H1 (cell line): ENCODE measurements at regions not wholly inside any gene's neighbourhood (a gene's known extent, or its start where the extent isn't known, plus 50 kb on each side); places are given as distances from the start of the nearest gene placed in this dataset.

Source experiments
- CTCF ChIA-PET: fragments of 300-600 bp; sonication (Branson Sonifier 250); formaldehyde crosslinking; loops from one replicate; lab custom pipeline; 2021; ENCODE audit not compliant: partially characterized antibody; lab: Charles Lee
- POLR2A ChIA-PET: fragments of 300-600 bp; sonication (Branson Sonifier 250); formaldehyde crosslinking; loops from one replicate; lab custom pipeline; 2021; ENCODE audit warnings: inconsistent platforms; ENCODE audit not compliant: partially characterized antibody; lab: Charles Lee
- DNase-seq, 2 experiments: peaks; one replicate each; pipeline versions ENCODE4 v3.0.0 to v3.0.0-alpha.2; 2010 to 2022; ENCODE audit warnings: low spot score in 2 of 2, low read depth in 1 of 2, mixed read lengths in 1 of 2
- FAIRE-seq: peaks from 2 replicates; lab custom pipeline; 2011; peaks lifted over from hg19 to GRCh38; lab: Jason Lieb, UNC
- H2AFZ ChIP-seq: 2 replicates; pipeline ENCODE4 v1.8.1; 2012; ENCODE audit warnings: low read length, inconsistent platforms
- H2AK5ac ChIP-seq: 2 replicates; pipeline ENCODE4 v1.6.1; 2013; ENCODE audit warnings: low read depth, low read length
- H2BK120ac ChIP-seq: replicated peaks from 2 replicates; pipeline ENCODE3; 2013; ENCODE audit warnings: low read depth, low read length, inconsistent platforms
- H2BK12ac ChIP-seq: 2 replicates; pipeline ENCODE4 v1.6.1; 2013; ENCODE audit warnings: low read depth, low read length
- H2BK15ac ChIP-seq: 2 replicates; pipeline ENCODE4 v1.6.1; 2013; ENCODE audit warnings: low read length
- H2BK20ac ChIP-seq: 2 replicates; pipeline ENCODE4 v1.6.1; 2013; ENCODE audit warnings: low read length
- H2BK5ac ChIP-seq: 2 replicates; pipeline ENCODE4 v1.6.1; 2013; ENCODE audit warnings: low read depth, low read length
- H3K14ac ChIP-seq: 2 replicates; pipeline ENCODE4 v1.6.1; 2013; ENCODE audit warnings: inconsistent platforms; ENCODE audit not compliant: insufficient read length
- H3K18ac ChIP-seq: 2 replicates; pipeline ENCODE4 v1.6.1; 2013; ENCODE audit warnings: low read length; ENCODE audit errors: extremely low read depth
- H3K23ac ChIP-seq: 2 replicates; pipeline ENCODE4 v1.6.1; 2013; ENCODE audit warnings: inconsistent platforms; ENCODE audit not compliant: insufficient read length
- H3K23me2 ChIP-seq: 2 replicates; pipeline ENCODE4 v1.6.1; 2013; ENCODE audit warnings: low read depth, low read length
- H3K27ac ChIP-seq: 2 replicates; pipeline ENCODE4 v1.6.1; 2011; ENCODE audit warnings: low read depth, low read length, inconsistent platforms
- H3K27me3 ChIP-seq, 4 experiments: replicated peaks in 1 of 4; 1 replicate in 1 of 4; 2 replicates in 3 of 4; pipeline versions ENCODE4 v1.6.1 to v1.8.1; 2011 to 2013; ENCODE audit warnings: low read length in 3 of 4, mild to moderate bottlenecking in 3 of 4, inconsistent platforms in 2 of 4, mixed read lengths in 2 of 4, moderate library complexity in 1 of 4; ENCODE audit not compliant: control insufficient read depth in 3 of 4, insufficient read depth in 3 of 4; ENCODE audit errors: extremely low read depth in 1 of 4
- H3K36me3 ChIP-seq, 4 experiments: 2 replicates each; pipeline versions ENCODE4 v1.6.1 to v1.8.1; 2011 to 2013; ENCODE audit warnings: mild to moderate bottlenecking in 4 of 4, low read length in 3 of 4, moderate library complexity in 2 of 4, control low read depth in 1 of 4, inconsistent platforms in 1 of 4; ENCODE audit not compliant: insufficient read depth in 4 of 4, control insufficient read depth in 2 of 4
- H3K4ac ChIP-seq: replicated peaks from 2 replicates; pipeline ENCODE3; 2013; ENCODE audit warnings: low read length, low read depth, mixed read lengths, inconsistent platforms; ENCODE audit not compliant: insufficient read length
- H3K4me1 ChIP-seq, 4 experiments: replicated peaks in 1 of 4; 1 replicate in 1 of 4; 2 replicates in 3 of 4; pipeline versions ENCODE4 v1.6.1 to v1.8.1; 2011 to 2013; ENCODE audit warnings: low read length in 3 of 4, inconsistent platforms in 2 of 4, mixed read lengths in 1 of 4; ENCODE audit not compliant: insufficient read depth in 4 of 4, control insufficient read depth in 3 of 4
- H3K4me2 ChIP-seq, 2 experiments: 2 replicates each; pipeline versions ENCODE4 v1.6.1 to v1.8.1; 2011 to 2013; ENCODE audit warnings: low read depth in 2 of 2, low read length in 2 of 2, control low read depth in 1 of 2, inconsistent platforms in 1 of 2, mild to moderate bottlenecking in 1 of 2; ENCODE audit not compliant: insufficient read depth in 1 of 2
- H3K4me3 ChIP-seq, 4 experiments: fragments of 200-600, 300-600 bp in 1 of 4; sonication (generic), shearing (Covaris generic), sonication (Bioruptor Twin) in 1 of 4; 2 replicates each; pipeline versions ENCODE4 v1.5.1 to v1.8.1; 2011 to 2016; ENCODE audit warnings: low read length in 4 of 4, low read depth in 3 of 4, control low read depth in 2 of 4, inconsistent platforms in 2 of 4, mild to moderate bottlenecking in 2 of 4, mixed read lengths in 1 of 4, moderate library complexity in 1 of 4; ENCODE audit not compliant: insufficient read depth in 2 of 4; ENCODE audit errors: extremely low read depth in 1 of 4
- H3K56ac ChIP-seq: replicated peaks from 2 replicates; pipeline ENCODE3; 2013; ENCODE audit warnings: low read depth, mild to moderate bottlenecking, mixed read lengths, low read length, inconsistent platforms; ENCODE audit not compliant: insufficient read length
- H3K79me1 ChIP-seq: 2 replicates; pipeline ENCODE4 v1.6.1; 2013; ENCODE audit warnings: low read depth, low read length, control low read depth
- H3K79me2 ChIP-seq, 2 experiments: 2 replicates each; pipeline versions ENCODE4 v1.6.1 to v1.8.1; 2012 to 2013; ENCODE audit warnings: low read length in 2 of 2, mild to moderate bottlenecking in 2 of 2, inconsistent platforms in 1 of 2; ENCODE audit not compliant: insufficient read depth in 2 of 2, control insufficient read depth in 1 of 2
- H3K9ac ChIP-seq, 4 experiments: replicated peaks in 1 of 4; 1 replicate in 1 of 4; 2 replicates in 3 of 4; pipeline versions ENCODE4 v1.6.1 to v1.8.1; 2011 to 2013; ENCODE audit warnings: low read depth in 3 of 4, low read length in 3 of 4, control low read depth in 2 of 4, mild to moderate bottlenecking in 2 of 4, moderate library complexity in 2 of 4, inconsistent platforms in 1 of 4; ENCODE audit errors: extremely low read depth in 1 of 4
- H3K9me3 ChIP-seq, 2 experiments: 2 replicates each; pipeline versions ENCODE4 v1.6.1 to v1.8.1; 2012 to 2013; ENCODE audit warnings: mild to moderate bottlenecking in 2 of 2, moderate library complexity in 2 of 2, control low read depth in 1 of 2, inconsistent platforms in 1 of 2, low read depth in 1 of 2, low read length in 1 of 2, mixed read lengths in 1 of 2; ENCODE audit not compliant: insufficient read depth in 2 of 2
- H4K20me1 ChIP-seq, 2 experiments: replicated peaks in 1 of 2; 2 replicates each; pipeline versions ENCODE3 to v1.8.1; 2011 to 2013; ENCODE audit warnings: inconsistent platforms in 2 of 2, low read length in 2 of 2, mild to moderate bottlenecking in 1 of 2; ENCODE audit not compliant: insufficient read depth in 2 of 2, control insufficient read depth in 1 of 2
- H4K5ac ChIP-seq: 2 replicates; pipeline ENCODE4 v1.6.1; 2013; ENCODE audit warnings: low read length, low read depth, mixed read lengths, inconsistent platforms; ENCODE audit not compliant: insufficient read length
- H4K8ac ChIP-seq: 2 replicates; pipeline ENCODE4 v1.8.0; 2013; ENCODE audit warnings: mild to moderate bottlenecking, moderate library complexity, low read length, inconsistent platforms; ENCODE audit not compliant: insufficient read depth; ENCODE audit errors: extremely low read depth
- H4K91ac ChIP-seq: replicated peaks from 2 replicates; pipeline ENCODE3; 2013; ENCODE audit warnings: low read length, mixed read lengths, inconsistent platforms; ENCODE audit not compliant: insufficient read length
- BCL11A ChIP-seq, 2 experiments: IDR thresholded peaks; one replicate each; pipeline ENCODE4 v1.6.1; 2011; ENCODE audit warnings: low read depth in 2 of 2, low read length in 2 of 2, mild to moderate bottlenecking in 2 of 2
- CHD1 ChIP-seq: IDR thresholded peaks from 2 replicates; pipeline ENCODE4 v1.6.1; 2012; ENCODE audit warnings: low read depth, low read length, improper control_type of control experiment
- E2F6 ChIP-seq: IDR thresholded peaks from 2 replicates; pipeline ENCODE4 v1.6.1; 2012; ENCODE audit warnings: inconsistent platforms
- EGR1 ChIP-seq: IDR thresholded peaks from 2 replicates; pipeline ENCODE4 v1.6.1; 2011; ENCODE audit warnings: low read depth, low read length, borderline replicate concordance
- EP300 ChIP-seq, 2 experiments: IDR thresholded peaks; 1 replicate in 1 of 2; 2 replicates in 1 of 2; pipeline ENCODE4 v1.6.1; 2011 to 2012; ENCODE audit warnings: low read depth in 2 of 2, low read length in 2 of 2, mild to moderate bottlenecking in 2 of 2, borderline replicate concordance in 1 of 2, inconsistent platforms in 1 of 2, moderate library complexity in 1 of 2
- EZH2 ChIP-seq: fragments of 200-600 bp; sonication (generic); IDR thresholded peaks from 2 replicates; pipeline ENCODE4 v1.7.1; 2012; ENCODE audit warnings: low read depth, mild to moderate bottlenecking, moderate library complexity, low read length, inconsistent platforms; ENCODE audit not compliant: severe bottlenecking
- FOSL1 ChIP-seq: IDR thresholded peaks from 2 replicates; pipeline ENCODE4 v1.6.1; 2011; ENCODE audit warnings: mild to moderate bottlenecking, low read depth, low read length, moderate library complexity; ENCODE audit not compliant: insufficient read depth
- HDAC6 ChIP-seq: IDR thresholded peaks from one replicate; pipeline ENCODE4 v1.7.1; 2012; ENCODE audit warnings: low read depth, mild to moderate bottlenecking, inconsistent platforms, low read length, moderate library complexity
- JUN ChIP-seq: IDR thresholded peaks from 2 replicates; pipeline ENCODE4 v1.6.1; 2011; ENCODE audit warnings: low read depth, mild to moderate bottlenecking, improper control_type of control experiment, low read length
- KDM1A ChIP-seq: fragments of 200-600, 300-600 bp; sonication (generic); IDR thresholded peaks from 2 replicates; pipeline ENCODE4 v1.7.1; 2016; ENCODE audit warnings: mild to moderate bottlenecking, low read length, borderline replicate concordance
- MAFK ChIP-seq: IDR thresholded peaks from 2 replicates; pipeline ENCODE4 v1.6.1; 2012; ENCODE audit warnings: low read depth, mild to moderate bottlenecking, improper control_type of control experiment, low read length
- NRF1 ChIP-seq: IDR thresholded peaks from 2 replicates; pipeline ENCODE4 v1.6.1; 2011; ENCODE audit warnings: mild to moderate bottlenecking, low read depth, low read length, improper control_type of control experiment
- YY1 ChIP-seq: IDR thresholded peaks from 2 replicates; pipeline ENCODE4 v1.6.1; 2011; ENCODE audit warnings: low read depth, mild to moderate bottlenecking, low read length
- ZNF274 ChIP-seq: IDR thresholded peaks from 2 replicates; pipeline ENCODE4 v1.7.0; 2012; ENCODE audit warnings: low read length, borderline replicate concordance; ENCODE audit errors: extremely low read depth
- WGBS, 2 experiments: shearing (Covaris generic) in 1 of 2; methylation state at CpG; one replicate each; pipeline versions ENCODE4 v1.1.6 to v1.1.7; 2013 to 2015; ENCODE audit warnings: low lambda C conversion rate in 2 of 2, mixed read lengths in 2 of 2, inconsistent platforms in 1 of 2, low coverage in 1 of 2, missing lambda C conversion rate in 1 of 2; ENCODE audit not compliant: insufficient replicate concordance in 2 of 2, insufficient coverage in 1 of 2, insufficient read length in 1 of 2; ENCODE audit errors: extremely low coverage in 1 of 2, missing lambda C conversion rate in 1 of 2; 5-methylcytosine and 5-hydroxymethylcytosine counted together

GRCh38 chr7:54856856-54857255 is 97.8 kb upstream of the SEC61G start:
- DNase-seq (no peak), FAIRE-seq (no peak)
- Histone ChIP-seq H3K18ac (no peak overlapping the region), H3K4me3 (no peak overlapping the region), H4K8ac (no peak overlapping the region), H2BK12ac (no peak overlapping the region), H4K5ac (no peak overlapping the region), H3K79me1 (no peaks in the 10 kb centered on the region), H4K91ac (no peak overlapping the region), H2BK5ac (no peak overlapping the region), H3K27me3 (no peaks in the 10 kb centered on the region), H3K4me2 (no peak overlapping the region), H2AK5ac (no peak overlapping the region), H3K9ac (no peak overlapping the region), H3K23me2 (no peaks in the 10 kb centered on the region), H3K23ac (no peak overlapping the region), H4K20me1 (no peaks in the 10 kb centered on the region), H3K9me3 (no peaks in the 10 kb centered on the region), H2BK120ac (no peak overlapping the region), H3K79me2 (no peaks in the 10 kb centered on the region), H2AFZ (no peak overlapping the region), H3K27ac (no peak overlapping the region), H3K4me1 (peaks cover 0 to 4% (median 3%) of the 10 kb centered on the region in 4 experiments; a peak in 4 of 7 replicates), H3K4ac (no peak overlapping the region), H2BK20ac (no peak overlapping the region), H3K56ac (no peak overlapping the region), H3K14ac (no peak overlapping the region), H2BK15ac (no peak overlapping the region), H3K36me3 (no peaks in the 10 kb centered on the region)
- 91% methylated on average over 1 of the region's 1 CpG; no CpG with 5 or more reads in 1 of the 2 experiments for WGBS, 2 experiments
- ChIA-PET POLR2A (no interaction called here), CTCF (no interaction called here)
- no peak for TF ChIP-seq ZNF274
- TF ChIP-seq EZH2 = no peak
- no peak for TF ChIP-seq MAFK
- no peak for TF ChIP-seq BCL11A (IDR thresholded peaks at IDR 0.05; ENCODE audit: low read depth in 2 of 2, low read length in 2 of 2)
- no peak for TF ChIP-seq YY1
- no peak for TF ChIP-seq KDM1A
- no peak for TF ChIP-seq JUN
- TF ChIP-seq FOSL1 = no peak
- TF ChIP-seq CHD1 = no peak
- TF ChIP-seq E2F6 = no peak
- no peak for TF ChIP-seq EGR1
- no peak for TF ChIP-seq EP300 (IDR thresholded peaks at IDR 0.05; ENCODE audit: borderline replicate concordance in 1 of 2, low read depth in 2 of 2, low read length in 2 of 2)
- TF ChIP-seq HDAC6 = no peak
- no peak for TF ChIP-seq NRF1
